SW 1271 (cell line): ENCODE measurements at regions not wholly inside any gene's neighbourhood (a gene's known extent, or its start where the extent isn't known, plus 50 kb on each side); places are given as distances from the start of the nearest gene placed in this dataset.
A peak's percentile ranks its signal among the peaks of the same experiment; 100 is the strongest.

ENCODE experiments used
- DNase-seq, 2 experiments: peaks; one replicate each; lab custom pipeline; 2025; lab: John Stamatoyannopoulos, UW

DNA sequence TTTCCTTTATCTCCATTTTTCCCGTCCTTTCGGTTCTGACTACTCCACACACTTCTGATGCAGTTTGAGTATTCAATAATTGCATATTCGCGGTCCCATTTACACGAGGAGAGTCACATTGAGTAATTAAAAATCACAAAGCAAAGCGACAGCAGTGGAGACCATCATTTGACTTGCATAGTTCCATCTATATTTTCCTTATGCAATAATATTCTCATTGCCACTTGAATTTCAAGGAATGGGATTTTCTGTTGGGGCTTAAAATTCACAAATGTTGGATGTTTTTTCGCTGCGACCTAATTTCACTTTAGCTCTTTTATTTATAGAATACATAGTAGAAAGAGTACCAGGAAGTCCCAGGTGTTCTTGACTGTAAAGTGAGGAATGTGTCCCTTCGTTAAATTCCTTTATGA, 186.8 kb downstream of the ZEB2 start:
- no peak for DNase-seq

- DNase-seq, result peak; percentile 57 to 84
Measured at GRCh38 chr2:144332356-144333142, 187.4 kb downstream of the ZEB2 start.

DNA sequence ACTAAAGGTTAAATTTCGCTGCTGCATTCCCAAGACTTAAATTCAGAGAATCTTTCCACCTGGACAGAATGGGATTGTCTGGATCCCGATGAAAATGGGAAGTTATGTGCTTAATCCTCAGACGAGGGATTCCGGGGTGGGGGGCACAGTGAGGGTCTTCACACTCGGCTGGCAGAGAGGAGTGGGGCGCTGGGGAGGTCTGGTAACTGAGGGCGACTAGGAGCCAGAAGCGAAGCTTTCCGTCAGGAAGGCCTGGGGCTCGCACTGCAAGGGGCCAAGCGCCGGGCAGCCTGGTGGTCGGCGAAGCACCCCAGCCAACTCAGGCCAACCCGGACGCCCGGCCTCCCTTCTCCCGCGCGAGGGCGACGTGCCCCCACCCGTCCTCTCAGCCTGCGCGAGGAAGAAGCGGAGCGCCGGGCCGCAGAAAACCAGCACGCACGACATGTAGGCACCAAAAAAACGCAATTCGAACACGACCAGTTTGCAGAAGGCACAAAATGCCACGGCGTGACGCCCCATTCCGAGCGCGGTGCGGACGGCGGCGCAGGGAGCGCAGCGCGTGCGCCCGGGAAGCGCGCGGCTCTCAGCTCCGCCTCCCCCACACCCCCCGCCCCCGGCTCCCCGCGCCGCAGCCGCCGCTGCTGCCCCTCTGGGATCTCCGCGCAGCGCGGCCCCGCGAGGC, 188.1 kb downstream of the ZEB2 start:
- DNase-seq, result no peak

DNA sequence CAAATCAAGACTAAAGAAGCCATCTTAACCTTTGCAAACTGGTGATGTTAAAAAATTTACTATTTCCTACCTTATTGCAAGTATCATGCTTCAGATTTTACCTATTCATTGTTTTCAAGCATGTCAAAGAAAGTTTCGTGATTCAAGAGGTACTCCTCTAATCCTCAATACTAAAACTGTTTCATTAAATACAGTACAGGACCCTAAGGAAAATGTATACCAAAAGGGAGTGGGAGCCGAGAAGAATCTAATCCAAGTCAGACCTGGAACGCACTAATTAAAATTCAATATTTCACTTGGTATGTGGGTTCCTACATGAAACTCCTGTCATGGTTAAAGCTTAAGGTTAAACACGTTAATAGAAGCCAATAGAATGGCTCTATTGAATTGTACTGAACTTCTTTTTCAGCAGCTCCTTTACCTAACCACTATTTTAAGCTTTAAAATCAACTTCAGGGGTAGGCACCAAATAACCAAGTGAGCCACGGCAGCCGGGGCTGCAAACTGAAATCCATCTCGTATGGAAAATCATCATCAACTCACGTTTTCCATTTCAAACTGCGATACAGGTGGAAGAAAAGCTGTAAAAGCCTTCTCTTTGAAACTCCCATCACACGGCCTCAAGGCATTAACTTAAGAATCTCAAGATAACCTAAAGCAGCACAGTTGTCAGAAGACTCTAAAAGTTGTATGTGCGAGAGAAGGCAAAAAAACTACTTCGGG, 188.8 kb downstream of the ZEB2 start:
- DNase-seq, result no peak

- DNase-seq, result no peak
Measured at GRCh38 chr2:144329472-144329871, 190.4 kb downstream of the ZEB2 start.

DNA sequence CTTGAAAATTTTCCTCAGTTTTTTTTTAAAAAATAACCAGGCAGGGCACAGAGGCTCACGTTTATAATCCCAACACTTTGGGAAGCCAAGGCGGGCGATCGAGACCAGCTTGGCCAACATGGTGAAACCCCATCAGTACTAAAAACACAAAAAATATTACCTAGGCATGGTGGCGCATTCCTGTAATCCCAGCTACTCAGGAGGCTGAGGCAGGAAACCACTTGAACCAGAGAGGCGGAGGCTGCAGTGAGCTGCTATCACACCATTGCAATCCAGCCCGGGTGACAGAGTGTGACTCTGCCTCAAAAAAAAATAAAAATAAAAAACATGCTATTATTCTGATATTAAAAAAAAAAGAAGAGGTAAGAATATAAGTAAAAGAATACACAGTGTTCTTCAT, 191.0 kb downstream of the ZEB2 start:
- DNase-seq, result no peak

GRCh38 chr2:144326825-144327224, 193.1 kb downstream of the ZEB2 start:
- no peak for DNase-seq

DNA sequence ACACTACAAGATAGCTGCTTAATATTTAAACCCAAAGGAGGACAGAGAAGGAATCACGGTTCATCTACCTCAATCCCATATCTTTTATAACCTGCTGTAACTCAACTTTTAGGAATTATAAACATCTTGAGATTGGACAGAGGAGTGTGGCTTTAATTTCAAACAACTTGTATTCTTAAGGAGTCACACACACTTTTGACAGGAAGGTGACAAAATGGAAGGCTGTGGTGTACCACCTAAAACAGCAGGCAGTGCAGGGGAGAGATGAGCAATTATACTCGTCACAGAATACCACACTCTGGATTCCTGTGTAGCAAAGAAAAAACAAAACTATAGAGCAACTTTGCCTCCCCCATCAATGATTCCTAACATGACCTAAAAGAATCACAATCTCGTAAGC, 194.8 kb downstream of the ZEB2 start:
- DNase-seq, result no peak

DNA sequence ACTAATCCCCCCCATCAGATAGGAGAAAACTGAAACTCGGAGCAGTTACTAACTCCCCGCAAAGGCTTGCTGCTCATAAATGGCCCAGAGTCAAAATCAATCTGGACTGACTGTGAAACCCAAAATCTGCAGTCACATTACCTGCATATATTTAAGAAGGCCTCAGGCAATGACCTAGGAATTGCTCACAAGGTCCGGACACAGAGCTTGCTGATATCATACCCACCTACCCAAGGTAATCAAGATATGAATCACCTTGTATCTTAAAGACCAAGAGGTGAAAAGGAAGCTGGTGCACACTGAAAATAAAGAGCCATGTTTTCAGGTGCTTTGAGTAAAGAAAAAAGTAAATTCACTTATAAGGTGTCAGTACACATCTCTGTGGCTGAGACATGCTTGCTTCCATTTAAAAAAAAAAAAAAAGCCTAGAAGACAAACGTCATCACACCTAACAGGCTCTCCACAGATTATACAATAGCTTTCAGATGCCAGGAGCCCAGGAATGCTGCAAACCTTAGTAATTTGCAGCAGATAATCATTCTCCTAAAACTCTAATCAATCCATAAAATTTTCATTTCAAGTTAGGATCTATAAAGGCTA, 195.4 kb downstream of the ZEB2 start:
- no peak for DNase-seq

DNA sequence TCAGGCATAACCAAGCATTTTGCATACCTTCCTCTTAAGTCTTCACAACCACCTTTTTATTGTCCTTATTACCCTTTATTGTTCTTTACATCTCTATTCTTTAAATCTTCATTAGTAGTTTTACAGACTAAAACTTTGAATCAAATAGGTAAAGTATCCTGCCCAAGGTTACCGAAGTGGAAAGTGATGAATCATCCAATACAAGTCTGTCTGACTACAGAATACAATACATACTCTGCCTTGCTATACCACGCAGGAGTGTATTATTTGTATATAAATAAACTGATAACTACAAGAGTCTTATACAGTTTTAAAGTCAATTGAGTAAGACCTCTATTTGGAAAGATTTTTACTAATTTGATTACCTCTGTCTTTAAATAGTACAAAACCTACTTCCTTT, 196.0 kb downstream of the ZEB2 start:
- no peak for DNase-seq

- DNase-seq, result no peak
Measured at GRCh38 chr2:144322379-144322778, 197.5 kb downstream of the ZEB2 start.

DNA sequence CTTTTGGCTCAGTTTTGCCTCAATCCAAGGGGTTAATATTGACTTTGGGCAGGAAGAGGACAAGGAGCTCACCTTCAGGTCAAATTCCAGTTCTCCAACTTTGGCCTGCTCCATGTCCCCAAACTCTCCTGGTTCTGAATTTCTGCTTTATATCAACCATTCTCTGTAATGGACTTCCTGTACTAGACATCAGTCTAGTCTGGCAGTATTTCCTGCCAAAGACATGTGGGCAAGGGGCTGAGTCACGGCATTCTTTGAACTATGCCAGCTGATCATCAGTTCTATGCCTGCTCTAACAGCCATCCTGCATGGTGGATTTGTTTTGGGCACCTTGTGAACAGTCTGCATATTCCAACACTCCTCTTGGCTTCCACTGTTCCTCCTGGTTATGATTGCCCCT, 199.4 kb downstream of the ZEB2 start:
- DNase-seq, result peak; percentile 40 to 41

- no peak for DNase-seq
Measured at GRCh38 chr2:144317071-144317738, 202.7 kb downstream of the ZEB2 start.

- DNase-seq, result no peak
Measured at GRCh38 chr2:144310889-144311608, 208.9 kb downstream of the ZEB2 start.

GRCh38 chr2:144310484-144310883, 209.4 kb downstream of the ZEB2 start:
- no peak for DNase-seq

GRCh38 chr2:144307711-144308110, 212.2 kb downstream of the ZEB2 start:
- no peak for DNase-seq

GRCh38 chr2:144304202-144304601, 215.7 kb downstream of the ZEB2 start:
- DNase-seq, result no peak

DNA sequence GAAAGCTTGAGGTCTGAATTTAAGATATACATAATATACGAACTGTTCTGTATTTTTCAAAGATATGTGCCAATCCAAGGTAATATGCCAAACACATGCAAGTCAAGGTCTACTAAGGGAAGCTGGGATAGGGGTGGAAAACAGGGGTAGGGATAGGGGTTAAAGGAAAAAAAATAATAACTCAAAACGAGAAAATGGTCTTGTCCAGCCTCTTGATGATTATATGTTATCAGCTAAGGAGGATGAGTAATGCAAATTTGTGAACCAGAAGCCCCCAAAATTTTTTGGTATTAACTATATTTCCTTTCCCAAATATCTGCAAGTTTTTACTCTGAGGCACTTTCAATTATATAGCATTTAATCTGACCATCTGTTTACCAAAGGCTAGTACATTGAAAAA, 219.3 kb downstream of the ZEB2 start:
- no peak for DNase-seq

DNA sequence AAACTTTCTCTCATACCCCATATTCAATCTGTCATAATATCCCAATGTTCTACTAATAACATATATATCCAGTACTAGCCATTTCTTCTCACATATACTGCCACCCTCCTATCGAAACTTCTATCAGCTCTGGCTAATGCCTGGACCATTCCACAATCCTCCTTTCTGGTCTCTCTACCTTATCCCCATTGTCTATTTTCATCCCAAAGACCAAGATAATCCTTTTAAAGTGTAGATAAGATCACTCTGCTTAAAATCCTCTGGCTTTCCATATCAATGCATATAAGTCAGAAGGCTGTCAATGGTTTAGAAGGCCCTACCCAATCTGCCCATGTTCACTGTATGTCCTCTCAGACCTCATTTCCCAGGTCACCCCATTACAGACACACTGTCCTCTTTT, 229.6 kb downstream of the ZEB2 start:
- no peak for DNase-seq

DNA sequence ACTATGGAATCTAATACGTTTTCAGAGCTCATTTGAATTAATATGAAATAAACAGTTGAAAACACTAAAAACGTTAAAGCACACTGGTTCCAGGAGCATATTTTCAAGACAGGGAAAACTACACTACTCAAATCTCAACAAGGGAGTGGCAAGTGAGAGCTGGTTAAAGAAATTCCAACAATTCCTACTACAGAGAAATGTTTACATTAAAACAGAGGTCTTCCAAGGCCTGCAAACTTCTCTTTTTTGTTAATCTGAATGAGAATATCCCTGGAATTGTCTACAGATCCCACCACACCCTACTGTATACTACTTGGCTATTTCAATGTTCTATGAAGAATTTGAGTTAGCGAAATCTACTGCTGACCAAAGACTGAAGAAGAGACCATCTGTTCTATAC, 231.5 kb downstream of the ZEB2 start:
- DNase-seq, result no peak

- DNase-seq, result no peak
Measured at GRCh38 chr2:144285324-144285723, 234.6 kb downstream of the ZEB2 start.
